ENCODE measurements at regions not wholly inside any gene's neighbourhood (a gene's known extent, or its start where the extent isn't known, plus 50 kb on each side); places are given as distances from the start of the nearest gene placed in this dataset.

DNA sequence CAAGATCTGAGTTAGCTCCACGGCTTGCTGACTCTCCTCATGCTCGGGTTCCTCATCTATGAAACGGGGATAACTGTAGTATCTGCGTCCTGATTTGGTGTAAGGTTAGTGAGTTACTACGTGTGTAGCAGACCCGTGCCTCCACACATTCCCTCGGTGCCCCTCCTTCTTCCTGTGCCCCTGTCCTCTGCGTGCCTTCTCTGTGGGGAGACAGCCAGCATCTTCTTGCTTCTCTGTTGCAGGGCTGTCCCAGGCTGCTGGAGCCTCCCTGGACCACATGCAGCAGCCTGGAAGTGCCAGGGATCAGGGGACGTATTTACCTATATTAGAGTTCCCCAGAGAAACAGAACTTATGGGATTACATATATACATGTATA is 93.1 kb upstream of the PRNP start:
- H3K9me2 ChIP-seq (replicated peaks; ENCODE audit: insufficient read depth, low read length) = no peaks in the 10 kb centered on the region

DNA sequence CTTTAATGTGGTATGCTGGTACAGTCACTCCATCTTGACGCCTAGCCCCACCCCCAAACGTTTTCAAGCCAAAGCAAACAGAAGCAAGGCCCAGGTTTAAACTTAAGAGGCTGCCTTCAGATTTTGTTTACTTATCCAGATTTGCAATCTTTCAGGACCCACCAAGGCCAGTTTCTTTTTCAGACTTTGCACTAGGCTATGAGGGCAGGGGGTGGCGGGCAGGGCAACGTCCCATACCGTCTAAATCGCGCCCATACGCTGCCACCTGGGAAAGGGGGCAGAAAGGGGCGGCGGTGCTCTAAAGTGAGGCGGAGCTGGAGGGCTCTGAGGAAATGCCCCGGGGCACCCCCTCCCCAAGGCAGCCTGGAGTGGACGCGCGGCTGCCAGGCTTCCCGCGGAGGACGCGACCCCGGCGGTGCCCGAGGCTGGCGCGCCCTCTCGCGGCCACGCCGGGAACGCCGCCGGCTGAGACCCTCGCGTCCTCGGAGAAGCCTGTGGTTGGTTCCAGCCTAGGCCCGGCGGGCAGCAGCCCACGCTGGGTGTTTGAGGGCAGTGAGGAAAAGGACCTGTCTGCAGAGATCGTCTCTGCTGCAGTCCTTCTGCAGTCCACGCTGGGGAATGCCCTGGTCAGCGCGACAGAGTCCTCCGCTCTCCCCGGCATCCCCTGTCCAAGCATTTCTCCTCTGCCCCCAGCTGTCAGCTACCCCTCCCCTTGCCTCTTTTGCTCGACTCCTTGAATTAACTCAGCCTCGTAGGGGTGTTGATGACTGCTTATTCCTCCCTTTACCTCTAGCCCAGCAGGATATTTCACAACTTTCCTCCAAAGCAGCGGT is 93.7 kb upstream of the PRNP start:
- no peaks in the 10 kb centered on the region for H3K9me2 ChIP-seq (replicated peaks; ENCODE audit: insufficient read depth, low read length)
- H3F3A ChIP-seq (ENCODE audit: insufficient read depth) = no peaks in the 10 kb centered on the region
- no peak overlapping the region for H3K4me2 ChIP-seq (ENCODE audit: low read depth, low read length, poor library complexity, severe bottlenecking)
- H2AFZ ChIP-seq (ENCODE audit: low read depth, low read length, severe bottlenecking) = no peak overlapping the region
- H4K20me1 ChIP-seq (ENCODE audit: low read depth, low read length) = no peaks in the 10 kb centered on the region
- no peaks in the 10 kb centered on the region for H3K79me2 ChIP-seq (ENCODE audit: insufficient read depth, low read length)
- H3K9me3 ChIP-seq (ENCODE audit: insufficient read depth, low read length) = no peaks in the 10 kb centered on the region
- no peak overlapping the region for H3K27ac ChIP-seq (ENCODE audit: low read depth, low read length)
- H3K27me3 ChIP-seq (ENCODE audit: low read length) = no peaks in the 10 kb centered on the region
- no peak overlapping the region for H3K9ac ChIP-seq (ENCODE audit: low read length)
- no peaks in the 10 kb centered on the region for H3K36me3 ChIP-seq (ENCODE audit: low read length)
- TF ChIP-seq EZH2phosphoT487 (conservative IDR thresholded peaks at IDR 0.05; ENCODE audit: low read length) = no peak
- TF ChIP-seq, protein P1, sequence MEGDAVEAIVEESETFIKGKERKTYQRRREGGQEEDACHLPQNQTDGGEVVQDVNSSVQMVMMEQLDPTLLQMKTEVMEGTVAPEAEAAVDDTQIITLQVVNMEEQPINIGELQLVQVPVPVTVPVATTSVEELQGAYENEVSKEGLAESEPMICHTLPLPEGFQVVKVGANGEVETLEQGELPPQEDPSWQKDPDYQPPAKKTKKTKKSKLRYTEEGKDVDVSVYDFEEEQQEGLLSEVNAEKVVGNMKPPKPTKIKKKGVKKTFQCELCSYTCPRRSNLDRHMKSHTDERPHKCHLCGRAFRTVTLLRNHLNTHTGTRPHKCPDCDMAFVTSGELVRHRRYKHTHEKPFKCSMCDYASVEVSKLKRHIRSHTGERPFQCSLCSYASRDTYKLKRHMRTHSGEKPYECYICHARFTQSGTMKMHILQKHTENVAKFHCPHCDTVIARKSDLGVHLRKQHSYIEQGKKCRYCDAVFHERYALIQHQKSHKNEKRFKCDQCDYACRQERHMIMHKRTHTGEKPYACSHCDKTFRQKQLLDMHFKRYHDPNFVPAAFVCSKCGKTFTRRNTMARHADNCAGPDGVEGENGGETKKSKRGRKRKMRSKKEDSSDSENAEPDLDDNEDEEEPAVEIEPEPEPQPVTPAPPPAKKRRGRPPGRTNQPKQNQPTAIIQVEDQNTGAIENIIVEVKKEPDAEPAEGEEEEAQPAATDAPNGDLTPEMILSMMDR (IDR thresholded peaks at IDR 0.05; ENCODE audit: insufficient read depth, low read length, poor library complexity, severe bottlenecking) = peak; percentile 76
- no peak overlapping the region for H3K4me3 ChIP-seq (ENCODE audit: insufficient read depth, low read length, poor library complexity, severe bottlenecking)

More for the DNA sequence above, 93.1 kb upstream of the PRNP start:
- no peak overlapping the region for H3K4me2 ChIP-seq (ENCODE audit: low read depth, low read length, poor library complexity, severe bottlenecking)
- H3K79me2 ChIP-seq (ENCODE audit: insufficient read depth, low read length) = no peaks in the 10 kb centered on the region
- no peak overlapping the region for H3K9ac ChIP-seq (ENCODE audit: low read length)
- H3K4me3 ChIP-seq (ENCODE audit: insufficient read depth, low read length, poor library complexity, severe bottlenecking) = no peak overlapping the region
- TF ChIP-seq, protein P1 (IDR thresholded peaks at IDR 0.05; ENCODE audit: insufficient read depth, low read length, poor library complexity, severe bottlenecking) = no peak
- TF ChIP-seq EZH2phosphoT487 (conservative IDR thresholded peaks at IDR 0.05; ENCODE audit: low read length) = no peak
- H3K36me3 ChIP-seq (ENCODE audit: low read length) = no peaks in the 10 kb centered on the region
- no peaks in the 10 kb centered on the region for H3F3A ChIP-seq (ENCODE audit: insufficient read depth)
- H4K20me1 ChIP-seq (ENCODE audit: low read depth, low read length) = no peaks in the 10 kb centered on the region
- no peak overlapping the region for H2AFZ ChIP-seq (ENCODE audit: low read depth, low read length, severe bottlenecking)
- H3K27ac ChIP-seq (ENCODE audit: low read depth, low read length) = no peak overlapping the region
- no peaks in the 10 kb centered on the region for H3K27me3 ChIP-seq (ENCODE audit: low read length)
- H3K9me3 ChIP-seq (ENCODE audit: insufficient read depth, low read length) = no peaks in the 10 kb centered on the region

DNA sequence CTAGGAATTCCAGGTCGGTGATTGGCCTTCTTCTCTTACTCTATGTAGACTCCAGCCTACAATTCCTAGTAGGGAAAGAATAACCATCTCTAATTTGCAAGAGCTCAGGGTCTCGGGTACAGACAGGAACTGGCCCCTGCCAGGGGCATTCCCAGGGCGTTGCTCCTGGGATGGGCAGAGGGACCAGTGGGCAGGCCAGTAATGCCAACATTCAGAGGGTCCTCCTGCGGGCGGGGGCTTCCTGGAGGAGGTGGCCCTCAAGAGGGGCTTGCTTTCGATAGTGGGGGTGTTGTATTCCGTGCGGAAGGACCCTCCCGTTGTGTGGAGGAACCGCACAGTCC is 94.3 kb upstream of the PRNP start:
- no peak overlapping the region for H3K9ac ChIP-seq (ENCODE audit: low read length)
- H3K4me3 ChIP-seq (ENCODE audit: insufficient read depth, low read length, poor library complexity, severe bottlenecking) = no peak overlapping the region
- no peaks in the 10 kb centered on the region for H3K27me3 ChIP-seq (ENCODE audit: low read length)
- H3K9me2 ChIP-seq (replicated peaks; ENCODE audit: insufficient read depth, low read length) = no peaks in the 10 kb centered on the region
- no peaks in the 10 kb centered on the region for H3F3A ChIP-seq (ENCODE audit: insufficient read depth)
- no peak overlapping the region for H3K27ac ChIP-seq (ENCODE audit: low read depth, low read length)
- H3K9me3 ChIP-seq (ENCODE audit: insufficient read depth, low read length) = no peaks in the 10 kb centered on the region
- TF ChIP-seq, protein P1 (IDR thresholded peaks at IDR 0.05; ENCODE audit: insufficient read depth, low read length, poor library complexity, severe bottlenecking) = no peak
- no peak overlapping the region for H3K4me2 ChIP-seq (ENCODE audit: low read depth, low read length, poor library complexity, severe bottlenecking)
- H3K79me2 ChIP-seq (ENCODE audit: insufficient read depth, low read length) = no peaks in the 10 kb centered on the region
- H3K36me3 ChIP-seq (ENCODE audit: low read length) = no peaks in the 10 kb centered on the region
- H4K20me1 ChIP-seq (ENCODE audit: low read depth, low read length) = no peaks in the 10 kb centered on the region
- H2AFZ ChIP-seq (ENCODE audit: low read depth, low read length, severe bottlenecking) = no peak overlapping the region

All from SU-DHL-6 (cell line).